ENCODE measurements at regions not wholly inside any gene's neighbourhood (a gene's known extent, or its start where the extent isn't known, plus 50 kb on each side); places are given as distances from the start of the nearest gene placed in this dataset.

DNA sequence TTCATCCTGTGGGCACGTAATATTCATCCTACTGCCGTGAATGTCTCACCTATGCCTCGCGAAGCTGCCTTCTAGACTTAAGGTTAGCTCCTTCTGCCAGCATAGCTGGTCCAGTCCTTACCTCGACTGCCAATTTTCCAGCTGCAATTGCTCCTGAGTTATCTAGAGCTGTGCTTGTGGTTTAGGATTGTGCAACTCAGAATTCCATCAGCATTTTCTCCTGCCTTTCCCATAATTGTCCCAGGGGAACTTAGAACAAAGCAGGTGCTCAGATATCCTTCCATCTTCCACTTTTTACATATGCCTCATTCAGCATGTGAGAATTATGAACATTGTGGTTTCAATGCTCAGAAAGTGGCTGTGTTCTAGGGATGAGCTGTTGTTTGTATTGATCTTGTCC is 131.4 kb upstream of the ADGRL3 start:
- no peak for DNase-seq

DNA sequence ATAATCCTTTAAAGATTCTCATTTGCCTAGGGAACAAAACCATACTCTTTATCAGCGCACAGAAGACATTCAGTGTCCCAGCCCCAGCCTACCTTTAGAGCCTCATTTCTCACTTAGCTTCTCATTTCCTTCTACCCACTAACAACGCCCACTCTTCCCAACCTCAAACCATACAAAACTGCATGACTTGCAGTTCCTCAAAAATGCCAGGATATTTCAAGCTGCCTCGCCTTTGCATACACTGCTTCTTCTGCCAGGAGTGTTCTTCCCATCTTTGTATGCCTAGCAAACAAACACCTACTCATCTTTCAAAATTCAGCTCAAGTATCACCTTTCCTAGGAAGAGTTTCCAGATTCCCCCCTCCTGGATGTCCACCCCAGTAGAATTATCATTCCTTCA is 129.9 kb upstream of the ADGRL3 start:
- DNase-seq = no peak

DNA sequence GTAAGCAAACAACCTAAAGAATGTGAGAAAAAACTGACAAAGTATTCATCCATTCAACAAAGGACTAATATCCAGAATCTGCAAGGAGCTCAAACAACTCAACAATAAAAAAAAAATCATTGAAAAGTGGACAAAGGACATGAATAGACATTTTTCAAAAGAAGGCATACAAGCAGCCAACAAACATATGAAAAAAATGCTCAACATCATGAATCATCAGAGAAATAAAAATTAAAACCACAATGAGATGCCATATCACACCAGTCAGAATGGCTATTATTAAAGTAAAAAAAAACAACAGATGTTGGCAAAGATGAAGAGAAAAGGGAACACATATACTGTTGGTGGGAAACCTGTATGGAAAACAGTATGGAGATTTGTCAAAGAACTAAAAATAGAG is 120.7 kb upstream of the ADGRL3 start:
- no peak for DNase-seq

DNA sequence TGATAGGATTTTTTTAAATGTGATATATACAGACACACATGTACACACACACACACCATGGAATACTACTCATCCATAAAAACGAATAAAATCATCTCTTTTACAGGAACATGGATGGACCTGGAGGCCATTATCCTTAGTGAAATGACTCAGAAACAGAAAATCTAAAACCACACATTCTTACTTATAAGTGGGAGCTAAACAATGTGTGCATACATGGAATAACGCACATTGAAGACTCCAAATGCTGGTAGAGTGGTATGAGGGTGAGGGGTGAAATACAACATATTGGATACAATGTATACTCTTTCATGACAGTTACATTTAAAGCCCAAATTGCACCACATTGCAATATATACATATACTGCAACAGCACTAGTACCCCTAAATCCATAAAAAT is 120.2 kb upstream of the ADGRL3 start:
- DNase-seq = no peak

DNA sequence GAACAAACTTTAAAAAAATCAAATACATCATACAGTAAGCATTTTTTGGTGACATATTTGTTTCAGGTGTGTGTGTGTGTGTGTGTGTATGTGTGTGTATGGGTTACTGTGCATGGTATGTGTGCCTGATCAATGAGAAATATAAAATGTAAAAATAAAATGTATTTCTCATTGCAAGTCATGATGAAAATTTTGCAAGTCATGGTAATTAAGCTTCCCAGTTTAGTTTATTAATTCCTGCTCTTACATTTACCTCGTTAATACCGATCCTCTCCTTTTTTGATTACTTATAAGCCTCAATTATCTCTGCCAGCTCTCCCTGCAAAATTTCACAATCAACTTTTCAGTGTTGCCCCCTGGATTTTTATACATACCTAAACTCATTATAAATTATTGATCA is 114.6 kb upstream of the ADGRL3 start:
- DNase-seq = no peak

DNA sequence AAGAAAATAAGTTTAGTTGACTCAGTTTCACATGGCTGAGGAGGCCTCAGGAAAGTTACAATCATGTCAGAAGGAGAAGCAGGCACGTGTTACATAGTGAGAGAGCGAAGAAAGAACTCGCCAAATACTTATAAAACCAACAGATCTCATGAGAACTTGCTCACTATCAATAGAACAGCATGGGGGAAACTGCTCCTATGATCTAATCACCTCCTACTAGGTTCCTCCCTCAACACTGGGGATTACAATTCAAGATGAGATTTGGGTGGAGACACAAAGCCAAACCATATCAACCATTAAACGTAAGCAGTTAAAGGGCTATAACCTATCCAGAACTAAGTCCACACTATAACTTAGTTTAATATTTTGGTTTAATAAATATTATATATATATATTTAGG is 113.8 kb upstream of the ADGRL3 start:
- no peak for DNase-seq

DNA sequence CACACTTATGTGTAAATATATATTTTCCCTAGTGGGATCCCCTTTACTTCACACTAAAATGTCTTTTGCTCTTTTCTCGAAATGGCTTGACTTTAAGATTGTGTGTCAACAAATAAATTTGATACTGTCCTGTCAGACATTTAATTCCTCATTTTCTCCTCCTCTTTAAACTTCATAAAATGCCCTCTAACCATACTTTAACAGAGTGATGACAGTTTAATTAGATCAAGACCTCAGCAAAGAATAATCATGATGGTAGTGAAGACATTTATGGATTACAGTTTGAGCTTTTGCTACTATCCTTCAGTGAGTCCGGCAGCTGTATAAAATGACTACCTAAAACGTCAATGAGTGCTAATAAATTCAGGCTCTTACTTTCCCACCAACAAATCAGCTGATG is 113.1 kb upstream of the ADGRL3 start:
- DNase-seq = no peak

DNA sequence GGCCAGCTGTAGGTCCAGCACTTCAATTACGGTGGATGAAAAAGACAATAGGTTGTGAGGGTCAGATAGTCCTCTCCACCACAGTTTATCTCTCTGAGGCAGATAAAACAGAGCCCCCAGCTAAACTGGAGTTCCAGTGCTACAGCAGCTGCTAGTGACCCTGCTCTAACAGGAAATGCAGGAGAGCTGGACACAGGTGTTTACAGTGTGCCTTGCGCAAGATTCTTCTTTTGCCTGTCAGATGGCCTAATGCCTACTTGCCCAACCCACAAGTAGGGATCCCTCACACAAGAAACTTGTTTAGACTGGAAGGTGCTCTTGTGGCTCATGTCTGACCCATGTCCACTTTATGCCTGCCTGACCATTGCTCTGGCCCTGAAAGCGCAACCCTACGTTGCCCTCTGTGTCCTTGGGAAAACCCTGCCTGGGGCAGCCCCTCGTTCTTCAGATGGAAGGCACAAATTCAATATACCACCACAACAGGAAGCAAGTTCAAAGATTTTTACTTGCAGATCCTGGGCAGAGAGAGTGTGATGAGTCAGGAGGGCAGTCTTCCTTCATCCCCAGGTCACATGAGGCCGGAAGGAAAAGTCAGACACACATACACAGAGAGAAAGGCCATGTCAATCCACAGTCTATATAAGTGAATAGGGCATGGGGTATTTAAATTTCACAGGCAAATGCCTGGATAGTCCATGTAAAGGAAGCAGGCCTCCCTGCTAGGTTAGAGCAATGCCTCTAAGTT is 105.1 kb upstream of the ADGRL3 start:
- DNase-seq = no peak

DNA sequence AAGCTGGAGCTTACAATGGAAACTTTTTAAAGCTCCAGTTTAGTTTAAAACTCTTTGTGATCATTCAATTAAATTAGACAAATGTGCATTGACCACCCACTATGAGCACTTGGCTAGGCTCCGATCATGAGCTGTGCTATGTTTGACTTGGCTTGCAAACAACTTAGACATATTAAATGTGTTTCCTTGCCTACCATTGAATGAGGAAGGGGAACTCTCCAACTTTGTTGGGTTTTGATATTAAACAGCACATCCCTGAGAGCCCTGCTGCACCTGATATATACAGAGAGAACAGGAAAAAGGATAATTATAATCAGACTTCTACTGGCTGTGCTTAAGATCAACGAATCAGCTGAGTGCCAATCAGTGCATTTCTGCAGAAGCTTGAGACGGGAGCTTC is 71.4 kb upstream of the ADGRL3 start:
- DNase-seq = no peak

DNA sequence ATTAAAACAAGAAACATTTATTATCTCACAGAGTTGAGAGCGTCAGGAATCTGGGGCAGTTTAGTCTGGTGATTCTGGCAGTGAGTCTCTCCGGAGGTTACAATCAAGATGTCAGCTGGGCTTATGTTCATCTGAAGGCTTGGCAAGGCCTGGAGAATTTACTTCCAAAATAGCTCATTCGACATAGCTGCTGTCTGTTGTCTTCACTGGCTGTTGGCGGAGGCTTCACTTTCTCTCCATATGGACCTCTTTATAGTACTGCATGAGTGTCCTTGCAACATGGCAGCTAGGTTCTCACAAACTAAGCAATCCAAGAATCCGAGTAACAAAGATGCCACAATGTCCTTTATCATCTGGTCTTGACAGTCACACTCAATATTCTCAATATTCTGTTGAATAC is 70.2 kb upstream of the ADGRL3 start:
- no peak for DNase-seq

DNA sequence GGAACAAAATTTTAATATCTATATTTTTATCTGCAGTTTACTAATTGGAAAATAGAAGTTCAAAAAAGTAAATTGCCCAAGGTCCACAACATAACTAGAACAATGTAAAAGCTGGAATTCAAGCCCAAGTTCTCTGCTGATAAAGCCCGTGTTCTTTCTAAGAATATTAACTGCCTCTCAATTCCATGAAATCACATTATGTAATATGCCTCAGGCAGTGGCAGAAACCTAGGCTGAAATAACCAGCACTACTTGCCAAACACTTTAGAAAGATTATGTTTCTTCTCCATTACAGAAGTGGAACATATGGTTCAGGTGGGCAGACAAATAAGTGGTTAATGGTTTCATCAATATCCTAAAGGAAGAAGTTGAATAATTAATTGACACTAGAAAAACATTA is 56.7 kb upstream of the ADGRL3 start:
- no peak for DNase-seq

DNA sequence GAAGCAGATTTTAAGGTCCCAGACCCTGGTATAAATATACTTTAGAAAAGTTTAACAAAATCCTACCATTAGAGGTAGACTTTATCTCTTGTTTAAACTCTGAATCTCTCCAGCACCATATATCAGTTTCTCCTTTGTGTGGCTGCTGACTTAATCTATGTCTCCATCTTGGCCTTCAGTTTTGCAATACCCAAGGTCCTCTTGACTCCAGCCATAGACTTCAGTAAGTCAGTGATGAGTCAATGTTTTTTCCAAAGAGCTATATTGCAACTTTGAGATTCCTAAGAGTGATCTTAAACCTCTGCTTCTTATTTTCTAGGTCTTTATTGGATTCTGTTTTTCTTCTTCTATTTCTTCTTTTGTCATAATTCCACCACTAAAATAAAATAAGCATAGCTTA is 50.8 kb upstream of the ADGRL3 start:
- no peak for DNase-seq
